Calu3 (cell line): ENCODE measurements at regions not wholly inside any gene's neighbourhood (a gene's known extent, or its start where the extent isn't known, plus 50 kb on each side); places are given as distances from the start of the nearest gene placed in this dataset.

Source experiments
- BruUV-seq: library from RNA; stranded (reverse); fragments of 400-500 nt; replicated peaks from 2 replicates; lab custom pipeline; 2021; lab: Mats Ljungman, UMichigan
- CTCF ChIA-PET: fragments of 300-600 bp; sonication (Branson Sonifier 250); formaldehyde crosslinking; loops from one replicate; lab custom pipeline; 2022; ENCODE audit warnings: antibody characterized with exemption; lab: Charles Lee
- DNase-seq: peaks from one replicate; pipeline ENCODE4 v3.0.0; 2022
- H3K27ac Mint-ChIP-seq: one replicate; pipeline ENCODE4 v1.8.0; 2022; ENCODE audit warnings: mixed read lengths; ENCODE audit not compliant: unreplicated experiment
- H3K27me3 Mint-ChIP-seq: one replicate; pipeline ENCODE4 v1.8.0; 2022; ENCODE audit warnings: mixed read lengths; ENCODE audit not compliant: unreplicated experiment
- H3K36me3 Mint-ChIP-seq: one replicate; pipeline ENCODE4 v1.8.0; 2022; ENCODE audit warnings: mild to moderate bottlenecking, moderate library complexity, mixed read lengths; ENCODE audit not compliant: insufficient read depth, unreplicated experiment
- H3K4me1 Mint-ChIP-seq: one replicate; pipeline ENCODE4 v1.8.0; 2022; ENCODE audit warnings: mild to moderate bottlenecking, low read depth, mixed read lengths; ENCODE audit not compliant: unreplicated experiment
- H3K4me3 Mint-ChIP-seq: one replicate; pipeline ENCODE4 v1.8.0; 2022; ENCODE audit warnings: mild to moderate bottlenecking, low read depth, moderate library complexity, mixed read lengths; ENCODE audit not compliant: unreplicated experiment
- H3K9me3 Mint-ChIP-seq: one replicate; pipeline ENCODE4 v1.8.0; 2022; ENCODE audit warnings: low read depth, mixed read lengths; ENCODE audit not compliant: unreplicated experiment
- CTCF ChIP-seq: fragments of 200-600 bp; IDR thresholded peaks from one replicate; pipeline ENCODE4 v1.8.0; 2022; ENCODE audit warnings: antibody characterized with exemption; ENCODE audit not compliant: unreplicated experiment
- intact Hi-C: fragments of 100-400 bp; cut with micrococcal nuclease; formaldehyde crosslinking; loops from one replicate; pipeline ENCODE4 v1.10.0; 2022; ENCODE audit not compliant: unreplicated experiment

- no peak for DNase-seq
- Mint-ChIP-seq H3K27ac (peak overlapping the region; percentile 12), H3K4me1 (peaks cover 37% of the 10 kb centered on the region), H3K36me3 (peaks cover 5% of the 10 kb centered on the region), H3K9me3 (no peaks in the 10 kb centered on the region), H3K27me3 (no peaks in the 10 kb centered on the region), H3K4me3 (peak overlapping the region; percentile 24)
- CTCF ChIA-PET: no interaction called here
- intact Hi-C loops: loop anchor here (2.0 kb wide), 1 partner anchor 667 kb away; no protein-coding TSS in a partner anchor
- BruUV-seq: no TSS peak
- no peak for TF ChIP-seq CTCF
These were observed 104.4 kb downstream of the NOL4 start for GRCh38 chr18:34120294-34120693.

DNA sequence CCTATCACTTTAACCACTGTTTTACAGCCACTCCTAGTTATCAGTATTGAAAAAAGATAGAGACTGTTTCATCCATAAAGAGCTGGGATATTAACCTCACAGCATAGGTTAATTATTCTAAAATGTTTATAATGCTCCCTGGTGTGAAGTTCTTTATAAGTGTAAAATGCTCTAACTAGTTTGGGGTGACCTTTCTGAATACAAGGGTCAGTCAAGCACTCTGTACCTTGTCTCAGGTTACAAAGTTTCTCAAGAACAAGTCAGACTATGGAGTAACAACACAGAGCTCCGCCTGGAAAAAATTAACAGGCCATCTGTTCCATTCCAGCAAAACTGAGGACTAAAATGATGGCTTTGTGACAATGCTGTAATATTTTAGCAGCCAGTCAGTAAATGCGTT is 107.4 kb downstream of the NOL4 start:
- H3K4me3 Mint-ChIP-seq: no peak overlapping the region
- intact Hi-C loops: no loop called here
- H3K36me3 Mint-ChIP-seq: peaks cover 5% of the 10 kb centered on the region
- H3K27ac Mint-ChIP-seq: no peak overlapping the region
- no TSS peak for BruUV-seq
- H3K9me3 Mint-ChIP-seq: no peaks in the 10 kb centered on the region
- CTCF ChIA-PET: interaction anchor here (0.6 kb wide), 1 partner anchor 551 kb away, joined by 3 read pairs; no protein-coding TSS in a partner anchor
- peaks cover 37% of the 10 kb centered on the region for H3K4me1 Mint-ChIP-seq
- H3K27me3 Mint-ChIP-seq: no peaks in the 10 kb centered on the region
- DNase-seq: peak; percentile 4
- TF ChIP-seq CTCF: no peak

DNA sequence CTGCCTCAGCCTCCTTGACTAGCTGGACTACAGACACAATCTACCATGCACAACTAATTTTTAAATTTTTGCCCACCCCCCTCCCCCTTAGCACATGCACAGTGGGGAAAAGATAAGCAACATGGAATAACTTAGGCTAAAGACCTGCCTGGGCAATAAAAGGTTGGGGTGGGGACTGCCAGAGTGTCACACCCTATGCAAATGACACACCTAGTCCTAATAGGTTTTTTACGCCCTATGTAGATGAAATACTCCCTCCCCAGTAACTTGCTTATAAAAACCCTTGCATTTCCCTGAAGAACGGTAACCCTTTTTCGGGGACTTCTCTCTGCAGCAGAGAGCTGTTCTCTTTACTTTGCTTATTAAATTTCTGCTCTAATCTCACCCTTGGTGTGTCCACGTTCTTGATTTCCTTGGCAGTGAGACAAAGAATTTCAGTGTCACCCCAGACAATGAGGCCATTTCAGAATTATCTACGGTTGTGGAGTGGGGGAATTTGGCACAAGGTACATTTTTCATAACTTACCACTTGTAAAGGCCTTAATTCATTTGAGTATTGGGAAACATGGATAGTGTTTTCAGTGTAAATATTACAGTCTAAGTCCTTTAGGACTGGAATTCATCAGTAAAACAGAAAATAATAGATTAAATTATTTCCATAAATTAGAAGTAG is 109.2 kb downstream of the NOL4 start:
- CTCF ChIA-PET: interaction anchor here (0.7 to 0.8 kb wide), 2 partner anchors 17 to 162 kb away, joined by 3 to 5 read pairs; no protein-coding TSS in a partner anchor
- no peak for TF ChIP-seq CTCF
- Mint-ChIP-seq H3K36me3 (no peaks in the 10 kb centered on the region), H3K27ac (no peak overlapping the region), H3K4me3 (no peak overlapping the region), H3K9me3 (peaks cover 2% of the 10 kb centered on the region), H3K4me1 (peaks cover 22% of the 10 kb centered on the region), H3K27me3 (no peaks in the 10 kb centered on the region)
- DNase-seq: peak; percentile 27
- intact Hi-C loops: no loop called here
- no TSS peak for BruUV-seq

GRCh38 chr18:34114996-34115395 is 109.7 kb downstream of the NOL4 start:
- Mint-ChIP-seq H3K4me1 (peaks cover 17% of the 10 kb centered on the region), H3K27ac (no peak overlapping the region), H3K27me3 (no peaks in the 10 kb centered on the region), H3K4me3 (no peak overlapping the region), H3K36me3 (no peaks in the 10 kb centered on the region), H3K9me3 (peaks cover 2% of the 10 kb centered on the region)
- intact Hi-C loops: no loop called here
- BruUV-seq: no TSS peak
- CTCF ChIA-PET: interaction anchor here (0.7 to 0.8 kb wide), 2 partner anchors 17 to 161 kb away, joined by 3 to 5 read pairs; no protein-coding TSS in a partner anchor
- DNase-seq: no peak
- TF ChIP-seq CTCF: no peak
